ENCODE measurements at regions not wholly inside any gene's neighbourhood (a gene's known extent, or its start where the extent isn't known, plus 50 kb on each side); places are given as distances from the start of the nearest gene placed in this dataset.

GRCh38 chr20:4067600-4068261, 52.4 kb upstream of the RNF24 start:
- Histone ChIP-seq H3K27me3 (replicated peaks; ENCODE audit: control insufficient read depth, insufficient read depth, low read length) (no peaks in the 10 kb centered on the region; the same call in 1 of the 2 replicates), H3K36me3 (ENCODE audit: control insufficient read depth, insufficient read depth, low read length) (no peaks in the 10 kb centered on the region), H3K4me3 (replicated peaks; ENCODE audit: low read depth, low read length) (no peak overlapping the region)
- no peak for DNase-seq (ENCODE audit: extremely low read depth, insufficient read length)
- TF ChIP-seq, protein P1, sequence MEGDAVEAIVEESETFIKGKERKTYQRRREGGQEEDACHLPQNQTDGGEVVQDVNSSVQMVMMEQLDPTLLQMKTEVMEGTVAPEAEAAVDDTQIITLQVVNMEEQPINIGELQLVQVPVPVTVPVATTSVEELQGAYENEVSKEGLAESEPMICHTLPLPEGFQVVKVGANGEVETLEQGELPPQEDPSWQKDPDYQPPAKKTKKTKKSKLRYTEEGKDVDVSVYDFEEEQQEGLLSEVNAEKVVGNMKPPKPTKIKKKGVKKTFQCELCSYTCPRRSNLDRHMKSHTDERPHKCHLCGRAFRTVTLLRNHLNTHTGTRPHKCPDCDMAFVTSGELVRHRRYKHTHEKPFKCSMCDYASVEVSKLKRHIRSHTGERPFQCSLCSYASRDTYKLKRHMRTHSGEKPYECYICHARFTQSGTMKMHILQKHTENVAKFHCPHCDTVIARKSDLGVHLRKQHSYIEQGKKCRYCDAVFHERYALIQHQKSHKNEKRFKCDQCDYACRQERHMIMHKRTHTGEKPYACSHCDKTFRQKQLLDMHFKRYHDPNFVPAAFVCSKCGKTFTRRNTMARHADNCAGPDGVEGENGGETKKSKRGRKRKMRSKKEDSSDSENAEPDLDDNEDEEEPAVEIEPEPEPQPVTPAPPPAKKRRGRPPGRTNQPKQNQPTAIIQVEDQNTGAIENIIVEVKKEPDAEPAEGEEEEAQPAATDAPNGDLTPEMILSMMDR (IDR thresholded peaks at IDR 0.05; ENCODE audit: insufficient read depth, low read length, poor library complexity, severe bottlenecking), result no peak

- TF ChIP-seq, protein P1 (IDR thresholded peaks at IDR 0.05; ENCODE audit: insufficient read depth, low read length, poor library complexity, severe bottlenecking), result no peak
- Histone ChIP-seq H3K27me3 (replicated peaks; ENCODE audit: control insufficient read depth, insufficient read depth, low read length) (no peaks in the 10 kb centered on the region; the same call in 1 of the 2 replicates), H3K4me3 (replicated peaks; ENCODE audit: low read depth, low read length) (no peak overlapping the region), H3K36me3 (ENCODE audit: control insufficient read depth, insufficient read depth, low read length) (no peaks in the 10 kb centered on the region)
- DNase-seq (ENCODE audit: extremely low read depth, insufficient read length), result no peak
Observed at GRCh38 chr20:4066551-4066950, 51.2 kb upstream of the RNF24 start.

- Histone ChIP-seq H3K27me3 (replicated peaks; ENCODE audit: control insufficient read depth, insufficient read depth, low read length) (no peaks in the 10 kb centered on the region; the same call in 1 of the 2 replicates), H3K4me3 (replicated peaks; ENCODE audit: low read depth, low read length) (no peak overlapping the region), H3K36me3 (ENCODE audit: control insufficient read depth, insufficient read depth, low read length) (no peaks in the 10 kb centered on the region)
- no peak for DNase-seq (ENCODE audit: extremely low read depth, insufficient read length)
- TF ChIP-seq, protein P1 (IDR thresholded peaks at IDR 0.05; ENCODE audit: insufficient read depth, low read length, poor library complexity, severe bottlenecking), result no peak
Observed at GRCh38 chr20:4065391-4065844, 50.1 kb upstream of the RNF24 start.
